HCT116 (cell line): ENCODE measurements at regions not wholly inside any gene's neighbourhood (a gene's known extent, or its start where the extent isn't known, plus 50 kb on each side); places are given as distances from the start of the nearest gene placed in this dataset.

Experiments used
- ATAC-seq: fragments of 200-7000 bp; cut with Tn5 transposase; 2 replicates; pipeline ENCODE4 v1.9.1; 2020; ENCODE audit warnings: mild to moderate bottlenecking, moderate library complexity
- BruUV-seq: library from RNA; stranded (reverse); fragments of 400-500 nt; replicated peaks from 2 replicates; lab custom pipeline; 2021; lab: Mats Ljungman, UMichigan
- CTCF ChIA-PET: fragments of 300-600 bp; sonication (Branson Sonifier 250); formaldehyde crosslinking; loops from one replicate; lab custom pipeline; 2021; ENCODE audit warnings: antibody characterized with exemption; lab: Charles Lee
- POLR2A ChIA-PET: fragments of 300-600, 350-600 bp; sonication (Branson Sonifier 250); formaldehyde crosslinking; loops from one replicate; lab custom pipeline; 2021; ENCODE audit warnings: antibody characterized with exemption; lab: Charles Lee
- RAD21 ChIA-PET, 2 experiments: fragments of 300-600 bp; sonication (Branson Sonifier 250); formaldehyde crosslinking; loops; one replicate each; lab custom pipeline; 2023; ENCODE audit warnings: low total read pairs in 2 of 2; ENCODE audit not compliant: uncharacterized antibody in 2 of 2, unreplicated experiment in 2 of 2, low non-redundant PET in 1 of 2; lab: Charles Lee
- DNase-seq: peaks from one replicate; pipeline ENCODE4 v3.0.0-alpha.2; 2010; ENCODE audit warnings: low read depth, low spot score
- H2AFZ ChIP-seq: fragments of 200-600 bp; shearing (Covaris generic), sonication (generic); 2 replicates; pipeline ENCODE4 v1.6.1; 2017; ENCODE audit warnings: low read depth, mixed run types, mixed read lengths, antibody characterized with exemption, low read length; ENCODE audit not compliant: poor library complexity, severe bottlenecking
- H3K27ac ChIP-seq: 2 replicates; pipeline ENCODE4 v1.5.1; 2012; ENCODE audit warnings: low read depth, low read length
- H3K27me3 ChIP-seq: fragments of 200-600 bp; sonication (generic); 2 replicates; pipeline ENCODE4 v1.6.1; 2016; ENCODE audit warnings: mixed run types, low read length, mixed read lengths; ENCODE audit not compliant: insufficient read depth
- H3K36me3 ChIP-seq, 2 experiments: fragments of 200-500 bp in 1 of 2; fragments of 200-600 bp in 1 of 2; sonication (Bioruptor generic) in 1 of 2; sonication (generic) in 1 of 2; 2 replicates each; pipeline versions ENCODE4 v1.5.1 to v1.6.1; 2014 to 2016; ENCODE audit warnings: low read length in 2 of 2, inconsistent platforms in 1 of 2, mixed read lengths in 1 of 2, mixed run types in 1 of 2; ENCODE audit not compliant: insufficient read depth in 2 of 2, control insufficient read depth in 1 of 2
- H3K4me1 ChIP-seq, 2 experiments: fragments of 200-600 bp in 1 of 2; sonication (generic) in 1 of 2; 2 replicates each; pipeline versions ENCODE4 v1.5.1 to v1.6.1; 2012 to 2017; ENCODE audit warnings: low read length in 2 of 2, inconsistent platforms in 1 of 2, mild to moderate bottlenecking in 1 of 2, mixed read lengths in 1 of 2, mixed run types in 1 of 2, moderate library complexity in 1 of 2; ENCODE audit not compliant: insufficient read depth in 2 of 2, control insufficient read depth in 1 of 2
- H3K4me2 ChIP-seq: fragments of 200-600 bp; sonication (generic); 2 replicates; pipeline ENCODE4 v1.6.1; 2017; ENCODE audit warnings: mixed run types, low read length, mixed read lengths
- H3K4me3 ChIP-seq, 2 experiments: fragments of 200-600 bp in 1 of 2; sonication (generic) in 1 of 2; replicated peaks in 1 of 2; 2 replicates each; pipeline ENCODE4 v1.5.1; 2011 to 2016; ENCODE audit warnings: low read length in 2 of 2, control low read depth in 1 of 2, low read depth in 1 of 2, mild to moderate bottlenecking in 1 of 2, mixed read lengths in 1 of 2, mixed run types in 1 of 2
- H3K79me2 ChIP-seq: fragments of 200-600 bp; sonication (generic); 2 replicates; pipeline ENCODE4 v1.6.1; 2017; ENCODE audit warnings: mild to moderate bottlenecking, mixed run types, low read length, moderate library complexity, mixed read lengths; ENCODE audit not compliant: insufficient read depth
- H3K9ac ChIP-seq: fragments of 200-600 bp; sonication (generic); 2 replicates; pipeline ENCODE4 v1.6.1; 2016; ENCODE audit warnings: low read length, mixed read lengths
- H3K9me2 ChIP-seq: fragments of 200-600 bp; sonication (generic), shearing (Covaris generic); 2 replicates; pipeline ENCODE4 v1.6.1; 2017; ENCODE audit warnings: mixed run types, mild to moderate bottlenecking, moderate library complexity; ENCODE audit not compliant: insufficient read depth
- H3K9me3 ChIP-seq, 2 experiments: fragments of 200-500 bp in 1 of 2; fragments of 200-600 bp in 1 of 2; sonication (Bioruptor generic) in 1 of 2; sonication (generic) in 1 of 2; 2 replicates each; pipeline ENCODE4 v1.6.1; 2014 to 2017; ENCODE audit warnings: low read length in 2 of 2, mixed read lengths in 2 of 2, inconsistent platforms in 1 of 2, low read depth in 1 of 2, mild to moderate bottlenecking in 1 of 2, mixed run types in 1 of 2, moderate library complexity in 1 of 2; ENCODE audit not compliant: control insufficient read depth in 1 of 2, insufficient read depth in 1 of 2
- H4K20me1 ChIP-seq: fragments of 200-600 bp; sonication (generic), shearing (Covaris generic); 2 replicates; pipeline ENCODE4 v1.6.1; 2017; ENCODE audit warnings: mixed run types, mild to moderate bottlenecking, moderate library complexity; ENCODE audit not compliant: insufficient read depth
- CBX3 ChIP-seq: IDR thresholded peaks from 2 replicates; pipeline ENCODE4 v1.6.1; 2012; ENCODE audit warnings: low read depth
- EZH2 ChIP-seq: fragments of 200-600 bp; sonication (generic); IDR thresholded peaks from 2 replicates; pipeline ENCODE4 v1.6.1; 2017; ENCODE audit warnings: antibody characterized with exemption, mixed run types
- EZH2phosphoT487 ChIP-seq: fragments of 200-600 bp; IDR thresholded peaks from 2 replicates; pipeline ENCODE4 v1.6.1; 2018; ENCODE audit warnings: antibody characterized with exemption, borderline replicate concordance
- POLR2A ChIP-seq: IDR thresholded peaks from 2 replicates; pipeline ENCODE4 v1.7.0; 2011; ENCODE audit warnings: borderline replicate concordance; ENCODE audit not compliant: insufficient read depth, insufficient read length; ENCODE audit errors: extremely low read depth
- POLR2AphosphoS5 ChIP-seq: IDR thresholded peaks from 2 replicates; pipeline ENCODE4 v1.6.1; 2011; ENCODE audit warnings: mild to moderate bottlenecking, low read depth, low read length, moderate library complexity
- SIN3A ChIP-seq: IDR thresholded peaks from 2 replicates; pipeline ENCODE4 v1.6.1; 2012; ENCODE audit warnings: low read depth
- SP1 ChIP-seq: IDR thresholded peaks from 2 replicates; pipeline ENCODE4 v1.6.1; 2012; ENCODE audit warnings: low read depth
- SRF ChIP-seq: IDR thresholded peaks from 2 replicates; pipeline ENCODE4 v1.6.1; 2012; ENCODE audit warnings: low read depth
- YY1 ChIP-seq: IDR thresholded peaks from 2 replicates; pipeline ENCODE4 v1.6.1; 2011; ENCODE audit warnings: low read length, low read depth, moderate library complexity, mild to moderate bottlenecking; ENCODE audit not compliant: insufficient replicate concordance; ENCODE audit errors: extremely low read depth
- ZBTB33 ChIP-seq: IDR thresholded peaks from 2 replicates; pipeline ENCODE4 v1.6.1; 2011; ENCODE audit warnings: mild to moderate bottlenecking, low read length, moderate library complexity; ENCODE audit not compliant: insufficient replicate concordance; ENCODE audit errors: extremely low read depth
- intact Hi-C: fragments of 100-400 bp; cut with micrococcal nuclease; formaldehyde crosslinking; loops from 2 replicates; pipeline ENCODE4 v1.10.0; 2022
- TF ChIP-seq, protein P1 (sequence below): IDR thresholded peaks from 2 replicates; pipeline ENCODE4 v1.6.1; 2012

GRCh38 chr3:3405131-3405530 is 225.6 kb upstream of the CRBN start:
- ChIA-PET RAD21 (no interaction called here), POLR2A (no interaction called here), CTCF (no interaction called here)
- H3K27me3 ChIP-seq: no peaks in the 10 kb centered on the region
- H4K20me1 ChIP-seq: no peaks in the 10 kb centered on the region
- H3K4me2 ChIP-seq: no peak overlapping the region
- no peaks in the 10 kb centered on the region for H3K36me3 ChIP-seq
- H3K9me3 ChIP-seq: peaks cover 0 to 5% of the 10 kb centered on the region in 2 experiments; a peak in 2 of 4 replicates
- no peak overlapping the region for H2AFZ ChIP-seq
- no peaks in the 10 kb centered on the region for H3K79me2 ChIP-seq
- TF ChIP-seq YY1 (no peak), EZH2phosphoT487 (no peak), ZBTB33 (no peak), SIN3A (no peak), POLR2AphosphoS5 (no peak), POLR2A (no peak), SP1 (no peak), CBX3 (no peak), EZH2 (no peak), SRF (no peak)
- TF ChIP-seq, protein P1, sequence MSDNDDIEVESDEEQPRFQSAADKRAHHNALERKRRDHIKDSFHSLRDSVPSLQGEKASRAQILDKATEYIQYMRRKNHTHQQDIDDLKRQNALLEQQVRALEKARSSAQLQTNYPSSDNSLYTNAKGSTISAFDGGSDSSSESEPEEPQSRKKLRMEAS: no peak
- no peaks in the 10 kb centered on the region for H3K4me1 ChIP-seq
- ATAC-seq (no peak), DNase-seq (no peak)
- intact Hi-C loops: no loop called here
- BruUV-seq: no TSS peak
- no peak overlapping the region for H3K27ac ChIP-seq
- no peak overlapping the region for H3K9ac ChIP-seq
- H3K9me2 ChIP-seq: no peaks in the 10 kb centered on the region
- H3K4me3 ChIP-seq: no peak overlapping the region
